ENCODE measurements at regions not wholly inside any gene's neighbourhood (a gene's known extent, or its start where the extent isn't known, plus 50 kb on each side); places are given as distances from the start of the nearest gene placed in this dataset.

GRCh38 chr1:222928212-222928611 is 113.4 kb downstream of the DISP1 start:
- DNase-seq: peak; percentile 54

GRCh38 chr1:222930070-222930469 is 115.2 kb downstream of the DISP1 start:
- no peak for DNase-seq
- no peak overlapping the region for H3K4me3 ChIP-seq
- H3K36me3 ChIP-seq: no peaks in the 10 kb centered on the region
- no peaks in the 10 kb centered on the region; the same call in 1 of the 2 replicates for H3K9me3 ChIP-seq
- H3K27me3 ChIP-seq: peaks cover 8% of the 10 kb centered on the region; the same call in 1 of the 2 replicates

More at GRCh38 chr1:222928212-222928611, 113.4 kb downstream of the DISP1 start:
- Histone ChIP-seq H3K27me3 (peaks cover 6% of the 10 kb centered on the region; the same call in 1 of the 2 replicates), H3K9me3 (no peaks in the 10 kb centered on the region; the same call in 1 of the 2 replicates), H3K36me3 (no peaks in the 10 kb centered on the region), H3K4me3 (no peak overlapping the region)

GRCh38 chr1:222931023-222931422 is 116.2 kb downstream of the DISP1 start:
- no peaks in the 10 kb centered on the region for H3K9me3 ChIP-seq
- H3K36me3 ChIP-seq: no peaks in the 10 kb centered on the region
- no peak for DNase-seq
- no peak overlapping the region for H3K4me3 ChIP-seq
- H3K27me3 ChIP-seq: peaks cover 8% of the 10 kb centered on the region; the same call in 1 of the 2 replicates

- 0 out of 2 replicates have a peak, but pooled peaks cover 2% of the 10 kb centered on the region for H3K27me3 ChIP-seq
- no peak for DNase-seq
- H3K36me3 ChIP-seq: no peaks in the 10 kb centered on the region
- no peaks in the 10 kb centered on the region for H3K9me3 ChIP-seq
- no peak overlapping the region for H3K4me3 ChIP-seq
Measured at GRCh38 chr1:222933273-222933672, 118.4 kb downstream of the DISP1 start.

- 0 out of 2 replicates have a peak, but pooled peaks cover 2% of the 10 kb centered on the region for H3K27me3 ChIP-seq
- H3K36me3 ChIP-seq: no peaks in the 10 kb centered on the region
- H3K4me3 ChIP-seq: no peak overlapping the region
- H3K9me3 ChIP-seq: no peaks in the 10 kb centered on the region
- no peak for DNase-seq
Measured at GRCh38 chr1:222935239-222935900, 120.5 kb downstream of the DISP1 start.

- DNase-seq: no peak
- Histone ChIP-seq H3K36me3 (no peaks in the 10 kb centered on the region), H3K27me3 (0 out of 2 replicates have a peak, but pooled peaks cover 2% of the 10 kb centered on the region), H3K9me3 (no peaks in the 10 kb centered on the region), H3K4me3 (no peak overlapping the region)
Measured at GRCh38 chr1:222936042-222936441, 121.2 kb downstream of the DISP1 start.

GRCh38 chr1:222938986-222939385 is 124.1 kb downstream of the DISP1 start:
- H3K36me3 ChIP-seq: no peaks in the 10 kb centered on the region
- H3K4me3 ChIP-seq: no peak overlapping the region
- no peak for DNase-seq
- 0 out of 2 replicates have a peak, but pooled peaks cover 2% of the 10 kb centered on the region for H3K27me3 ChIP-seq
- H3K9me3 ChIP-seq: no peaks in the 10 kb centered on the region

- H3K4me3 ChIP-seq: no peak overlapping the region
- H3K9me3 ChIP-seq: no peaks in the 10 kb centered on the region
- H3K36me3 ChIP-seq: no peaks in the 10 kb centered on the region
- DNase-seq: no peak
- H3K27me3 ChIP-seq: no peaks in the 10 kb centered on the region
Measured at GRCh38 chr1:222940095-222940494, 125.3 kb downstream of the DISP1 start.

- no peak for DNase-seq
- Histone ChIP-seq H3K9me3 (no peaks in the 10 kb centered on the region), H3K4me3 (no peak overlapping the region), H3K27me3 (no peaks in the 10 kb centered on the region), H3K36me3 (no peaks in the 10 kb centered on the region)
Measured at GRCh38 chr1:222940906-222941305, 126.1 kb downstream of the DISP1 start.

- Histone ChIP-seq H3K36me3 (no peaks in the 10 kb centered on the region), H3K9me3 (no peaks in the 10 kb centered on the region), H3K27me3 (no peaks in the 10 kb centered on the region), H3K4me3 (no peak overlapping the region)
- no peak for DNase-seq
Measured at GRCh38 chr1:222941425-222941824, 126.6 kb downstream of the DISP1 start.

GRCh38 chr1:222946436-222946835 is 131.6 kb downstream of the DISP1 start:
- no peak overlapping the region for H3K4me3 ChIP-seq
- H3K36me3 ChIP-seq: no peaks in the 10 kb centered on the region
- H3K9me3 ChIP-seq: no peaks in the 10 kb centered on the region
- no peaks in the 10 kb centered on the region for H3K27me3 ChIP-seq
- DNase-seq: no peak

- Histone ChIP-seq H3K36me3 (no peaks in the 10 kb centered on the region), H3K27me3 (no peaks in the 10 kb centered on the region), H3K4me3 (no peak overlapping the region), H3K9me3 (no peaks in the 10 kb centered on the region)
- no peak for DNase-seq
Measured at GRCh38 chr1:222948079-222948478, 133.2 kb downstream of the DISP1 start.

GRCh38 chr1:222950892-222951291 is 136.1 kb downstream of the DISP1 start:
- Histone ChIP-seq H3K36me3 (no peaks in the 10 kb centered on the region), H3K9me3 (no peaks in the 10 kb centered on the region), H3K27me3 (no peaks in the 10 kb centered on the region), H3K4me3 (no peak overlapping the region)
- no peak for DNase-seq

- no peaks in the 10 kb centered on the region for H3K9me3 ChIP-seq
- no peaks in the 10 kb centered on the region for H3K36me3 ChIP-seq
- DNase-seq: no peak
- H3K27me3 ChIP-seq: no peaks in the 10 kb centered on the region
- no peak overlapping the region for H3K4me3 ChIP-seq
Measured at GRCh38 chr1:222953585-222953984, 138.7 kb downstream of the DISP1 start.

GRCh38 chr1:222955964-222956363 is 141.1 kb downstream of the DISP1 start:
- no peak for DNase-seq
- no peak overlapping the region for H3K4me3 ChIP-seq
- H3K36me3 ChIP-seq: no peaks in the 10 kb centered on the region
- H3K9me3 ChIP-seq: no peaks in the 10 kb centered on the region
- no peaks in the 10 kb centered on the region for H3K27me3 ChIP-seq

- Histone ChIP-seq H3K9me3 (no peaks in the 10 kb centered on the region), H3K27me3 (no peaks in the 10 kb centered on the region), H3K36me3 (no peaks in the 10 kb centered on the region), H3K4me3 (no peak overlapping the region)
- DNase-seq: no peak
Measured at GRCh38 chr1:222956601-222957000, 141.8 kb downstream of the DISP1 start.

- Histone ChIP-seq H3K9me3 (no peaks in the 10 kb centered on the region), H3K27me3 (no peaks in the 10 kb centered on the region), H3K36me3 (no peaks in the 10 kb centered on the region), H3K4me3 (no peak overlapping the region)
- no peak for DNase-seq
Measured at GRCh38 chr1:222967466-222968240, 152.8 kb downstream of the DISP1 start.

- no peak for DNase-seq
- no peak overlapping the region for H3K4me3 ChIP-seq
- no peaks in the 10 kb centered on the region for H3K9me3 ChIP-seq
- no peaks in the 10 kb centered on the region for H3K36me3 ChIP-seq
- H3K27me3 ChIP-seq: no peaks in the 10 kb centered on the region
Measured at GRCh38 chr1:222970040-222970439, 155.2 kb downstream of the DISP1 start.

All from MG63 (cell line).